KMS-11 (cell line): ENCODE measurements at regions not wholly inside any gene's neighbourhood (a gene's known extent, or its start where the extent isn't known, plus 50 kb on each side); places are given as distances from the start of the nearest gene placed in this dataset.

Experiments used
- H2AFZ ChIP-seq: fragments of 200-600 bp; sonication (generic); 2 replicates; pipeline ENCODE4 v1.6.1; 2016; ENCODE audit warnings: antibody characterized with exemption, mixed run types, low read depth
- H3K27ac ChIP-seq: fragments of 200-600 bp; sonication (generic); 2 replicates; pipeline ENCODE4 v1.6.1; 2016; ENCODE audit warnings: mild to moderate bottlenecking, mixed run types
- H3K27me3 ChIP-seq: fragments of 200-600 bp; sonication (generic); 2 replicates; pipeline ENCODE4 v1.6.1; 2017; ENCODE audit warnings: mild to moderate bottlenecking, low read depth, mixed run types, moderate library complexity; ENCODE audit not compliant: insufficient read depth
- H3K36me3 ChIP-seq: fragments of 200-600 bp; sonication (generic); 2 replicates; pipeline ENCODE4 v1.6.1; 2017; ENCODE audit warnings: mild to moderate bottlenecking, mixed run types; ENCODE audit not compliant: insufficient read depth
- H3K4me1 ChIP-seq: fragments of 200-600 bp; sonication (generic); 2 replicates; pipeline ENCODE4 v1.6.1; 2016; ENCODE audit warnings: mild to moderate bottlenecking, low read depth, mixed run types; ENCODE audit not compliant: poor library complexity, severe bottlenecking
- H3K4me2 ChIP-seq: fragments of 200-600 bp; sonication (generic); 2 replicates; pipeline ENCODE4 v1.7.0; 2016; ENCODE audit warnings: mild to moderate bottlenecking, mixed run types
- H3K4me3 ChIP-seq: fragments of 200-600 bp; sonication (generic); IDR thresholded peaks from 2 replicates; pipeline ENCODE4 v1.6.1; 2017; ENCODE audit warnings: low read depth, low read length, mixed read lengths; ENCODE audit not compliant: insufficient read depth
- H3K79me2 ChIP-seq: fragments of 200-600 bp; sonication (generic); 2 replicates; pipeline ENCODE4 v1.6.1; 2016; ENCODE audit warnings: low read depth, mixed run types; ENCODE audit not compliant: insufficient read depth
- H3K9ac ChIP-seq: fragments of 200-600 bp; sonication (generic); 2 replicates; pipeline ENCODE4 v1.6.1; 2016; ENCODE audit warnings: mild to moderate bottlenecking, mixed run types
- H4K20me1 ChIP-seq: fragments of 200-600 bp; sonication (generic); 2 replicates; pipeline ENCODE4 v1.6.1; 2016; ENCODE audit warnings: mild to moderate bottlenecking, mixed run types; ENCODE audit not compliant: insufficient read depth
- TF ChIP-seq, protein P1 (sequence below): fragments of 200-600 bp; sonication (generic); conservative IDR thresholded peaks from 2 replicates; pipeline ENCODE4 v1.6.1; 2017; ENCODE audit warnings: low read depth, mild to moderate bottlenecking, antibody characterized with exemption, low read length, moderate library complexity, mixed read lengths

DNA sequence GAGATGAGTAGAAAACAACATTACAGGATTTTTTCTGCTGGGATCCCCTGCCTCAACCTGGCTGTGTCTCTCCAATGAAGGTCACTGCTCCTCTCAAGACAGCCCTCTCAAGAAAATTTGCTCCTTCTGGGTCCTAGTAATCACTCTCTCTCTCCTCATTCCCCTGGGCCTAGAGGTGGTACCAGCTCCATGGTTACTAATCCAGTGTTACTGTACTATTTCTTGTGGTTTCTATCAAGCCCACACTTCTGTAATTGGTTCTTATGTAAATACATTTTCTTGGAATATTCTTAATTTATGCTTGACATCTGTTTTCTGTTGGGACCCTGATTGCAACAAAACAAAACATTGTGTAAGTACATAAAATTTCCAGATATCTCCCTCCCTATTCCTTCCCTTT, 123.8 kb upstream of the RORB start:
- Histone ChIP-seq H3K4me3 (no peak overlapping the region), H2AFZ (no peak overlapping the region), H3K27ac (no peak overlapping the region)

DNA sequence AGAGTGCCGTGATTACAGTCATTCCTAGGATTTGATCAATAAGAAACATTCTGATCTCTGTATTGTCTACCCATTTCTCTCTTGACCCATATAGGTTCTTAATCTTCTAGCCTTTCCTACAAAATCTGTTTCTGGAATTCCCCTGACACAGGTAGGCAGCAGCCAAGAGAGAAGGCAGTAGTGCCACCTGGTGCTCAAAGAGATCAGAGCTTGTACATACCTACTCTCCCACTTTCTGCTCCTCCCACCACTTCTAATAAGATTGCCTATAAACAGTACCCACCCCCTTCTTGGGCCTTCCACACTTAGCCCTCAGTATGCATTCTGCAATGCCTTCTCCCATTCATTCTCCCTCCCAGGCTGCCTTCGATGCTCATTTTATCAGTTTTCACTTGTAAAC, 117.4 kb upstream of the RORB start:
- Histone ChIP-seq H3K79me2 (no peaks in the 10 kb centered on the region), H3K9ac (no peak overlapping the region), H3K4me1 (peaks cover 25% of the 10 kb centered on the region), H3K4me2 (no peak overlapping the region), H3K4me3 (no peak overlapping the region), H4K20me1 (no peaks in the 10 kb centered on the region), H3K36me3 (no peaks in the 10 kb centered on the region), H2AFZ (peak overlapping the region; percentile 20; the same call in 1 of the 2 replicates), H3K27me3 (no peaks in the 10 kb centered on the region), H3K27ac (no peak overlapping the region)
- TF ChIP-seq, protein P1, sequence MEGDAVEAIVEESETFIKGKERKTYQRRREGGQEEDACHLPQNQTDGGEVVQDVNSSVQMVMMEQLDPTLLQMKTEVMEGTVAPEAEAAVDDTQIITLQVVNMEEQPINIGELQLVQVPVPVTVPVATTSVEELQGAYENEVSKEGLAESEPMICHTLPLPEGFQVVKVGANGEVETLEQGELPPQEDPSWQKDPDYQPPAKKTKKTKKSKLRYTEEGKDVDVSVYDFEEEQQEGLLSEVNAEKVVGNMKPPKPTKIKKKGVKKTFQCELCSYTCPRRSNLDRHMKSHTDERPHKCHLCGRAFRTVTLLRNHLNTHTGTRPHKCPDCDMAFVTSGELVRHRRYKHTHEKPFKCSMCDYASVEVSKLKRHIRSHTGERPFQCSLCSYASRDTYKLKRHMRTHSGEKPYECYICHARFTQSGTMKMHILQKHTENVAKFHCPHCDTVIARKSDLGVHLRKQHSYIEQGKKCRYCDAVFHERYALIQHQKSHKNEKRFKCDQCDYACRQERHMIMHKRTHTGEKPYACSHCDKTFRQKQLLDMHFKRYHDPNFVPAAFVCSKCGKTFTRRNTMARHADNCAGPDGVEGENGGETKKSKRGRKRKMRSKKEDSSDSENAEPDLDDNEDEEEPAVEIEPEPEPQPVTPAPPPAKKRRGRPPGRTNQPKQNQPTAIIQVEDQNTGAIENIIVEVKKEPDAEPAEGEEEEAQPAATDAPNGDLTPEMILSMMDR = peak; percentile 82

More for the DNA sequence above, 123.8 kb upstream of the RORB start:
- H3K36me3 ChIP-seq = no peaks in the 10 kb centered on the region
- no peak overlapping the region for H3K9ac ChIP-seq
- H3K79me2 ChIP-seq = no peaks in the 10 kb centered on the region
- no peaks in the 10 kb centered on the region for H3K27me3 ChIP-seq
- TF ChIP-seq, protein P1 = no peak
- no peak overlapping the region for H3K4me2 ChIP-seq
- no peaks in the 10 kb centered on the region for H4K20me1 ChIP-seq
- H3K4me1 ChIP-seq = peaks cover 10% of the 10 kb centered on the region

- Histone ChIP-seq H2AFZ (no peak overlapping the region), H3K36me3 (no peaks in the 10 kb centered on the region), H3K4me1 (no peaks in the 10 kb centered on the region), H3K4me2 (no peak overlapping the region), H3K27me3 (no peaks in the 10 kb centered on the region), H3K79me2 (no peaks in the 10 kb centered on the region), H4K20me1 (no peaks in the 10 kb centered on the region), H3K27ac (no peak overlapping the region), H3K4me3 (no peak overlapping the region), H3K9ac (no peak overlapping the region)
- TF ChIP-seq, protein P1 = no peak
Measured at GRCh38 chr9:74391816-74392215, 105.3 kb upstream of the RORB start.

- H3K9ac ChIP-seq = no peak overlapping the region
- no peaks in the 10 kb centered on the region for H3K36me3 ChIP-seq
- H3K4me3 ChIP-seq = no peak overlapping the region
- H3K79me2 ChIP-seq = no peaks in the 10 kb centered on the region
- H3K27ac ChIP-seq = no peak overlapping the region
- H3K4me1 ChIP-seq = no peaks in the 10 kb centered on the region
- H2AFZ ChIP-seq = no peak overlapping the region
- no peak overlapping the region for H3K4me2 ChIP-seq
- no peaks in the 10 kb centered on the region for H3K27me3 ChIP-seq
- TF ChIP-seq, protein P1 = no peak
- H4K20me1 ChIP-seq = no peaks in the 10 kb centered on the region
Measured at GRCh38 chr9:74403581-74403980, 93.6 kb upstream of the RORB start.
